GM18870 (cell line): ENCODE measurements at regions not wholly inside any gene's neighbourhood (a gene's known extent, or its start where the extent isn't known, plus 50 kb on each side); places are given as distances from the start of the nearest gene placed in this dataset.
"Not testable (repeated sequence)": the region's sequence is repeated elsewhere in the genome, so short reads cannot be mapped to it uniquely, and the experiment has no call there.

Experiments
- ATAC-seq: cut with Tn5 transposase; IDR thresholded peaks from one replicate; pipeline ENCODE4 v1.9.1; 2021; ENCODE audit warnings: moderate library complexity; ENCODE audit not compliant: unreplicated experiment

GRCh38 chr17:27200476-27200875, 93.4 kb upstream of the WSB1 start:
- ATAC-seq, result no peak

- no peak for ATAC-seq
Observed at GRCh38 chr17:27203241-27203640, 90.7 kb upstream of the WSB1 start.

GRCh38 chr17:27206447-27206846, 87.5 kb upstream of the WSB1 start:
- ATAC-seq, result no peak

- ATAC-seq, result no peak
Observed at GRCh38 chr17:27207073-27207513, 86.8 kb upstream of the WSB1 start.

GRCh38 chr17:27208370-27208769, 85.5 kb upstream of the WSB1 start:
- ATAC-seq, result not testable (repeated sequence)

- no peak for ATAC-seq
Observed at GRCh38 chr17:27209316-27209715, 84.6 kb upstream of the WSB1 start.

- not testable (repeated sequence) for ATAC-seq
Observed at GRCh38 chr17:27210809-27211208, 83.1 kb upstream of the WSB1 start.

- no peak for ATAC-seq
Observed at GRCh38 chr17:27216836-27217235, 77.1 kb upstream of the WSB1 start.

- ATAC-seq, result peak; percentile 80
Observed at GRCh38 chr17:27217631-27218030, 76.3 kb upstream of the WSB1 start.

GRCh38 chr17:27218041-27218440, 75.9 kb upstream of the WSB1 start:
- no peak for ATAC-seq

- ATAC-seq, result peak; percentile 44
Observed at GRCh38 chr17:27218719-27219488, 75.0 kb upstream of the WSB1 start.

- ATAC-seq, result no peak
Observed at GRCh38 chr17:27222515-27222914, 71.4 kb upstream of the WSB1 start.

- ATAC-seq, result no peak
Observed at GRCh38 chr17:27224526-27225315, 69.2 kb upstream of the WSB1 start.

GRCh38 chr17:27226611-27227230, 67.2 kb upstream of the WSB1 start:
- no peak for ATAC-seq

- no peak for ATAC-seq
Observed at GRCh38 chr17:27230996-27231395, 62.9 kb upstream of the WSB1 start.

GRCh38 chr17:27232328-27232727, 61.6 kb upstream of the WSB1 start:
- ATAC-seq, result no peak

GRCh38 chr17:27233059-27233458, 60.9 kb upstream of the WSB1 start:
- no peak for ATAC-seq

GRCh38 chr17:27233776-27234175, 60.1 kb upstream of the WSB1 start:
- no peak for ATAC-seq

- no peak for ATAC-seq
Observed at GRCh38 chr17:27236717-27237315, 57.1 kb upstream of the WSB1 start.

GRCh38 chr17:27237890-27238289, 56.0 kb upstream of the WSB1 start:
- no peak for ATAC-seq

GRCh38 chr17:27239046-27239445, 54.9 kb upstream of the WSB1 start:
- ATAC-seq, result peak; percentile 56
